Activated CD4-positive, alpha-beta T cell treated with anti-CD3 and anti-CD28 coated beads, Interleukin-2, amount 10 ng/mL, durations not matched to agents 24 days and 14 days (primary cell): ENCODE measurements at regions not wholly inside any gene's neighbourhood (a gene's known extent, or its start where the extent isn't known, plus 50 kb on each side); places are given as distances from the start of the nearest gene placed in this dataset.
"Not testable (repeated sequence)": the region's sequence is repeated elsewhere in the genome, so short reads cannot be mapped to it uniquely, and the experiment has no call there.

Experiments
- DNase-seq: peaks from one replicate; pipeline ENCODE4 v3.0.0; 2022
- H3K27ac Mint-ChIP-seq: one replicate; pipeline ENCODE4 v1.8.0; 2022; ENCODE audit warnings: mild to moderate bottlenecking, mixed read lengths
- H3K27me3 Mint-ChIP-seq: one replicate; pipeline ENCODE4 v1.8.0; 2022; ENCODE audit warnings: mixed read lengths
- H3K36me3 Mint-ChIP-seq: one replicate; pipeline ENCODE4 v1.8.0; 2022; ENCODE audit warnings: low read depth, mild to moderate bottlenecking, mixed read lengths
- H3K4me1 Mint-ChIP-seq: one replicate; pipeline ENCODE4 v1.8.0; 2021; ENCODE audit warnings: mixed read lengths
- H3K4me3 Mint-ChIP-seq: one replicate; pipeline ENCODE4 v1.8.0; 2022; ENCODE audit warnings: mild to moderate bottlenecking, moderate library complexity, mixed read lengths
- H3K9me3 Mint-ChIP-seq: one replicate; pipeline ENCODE4 v1.8.0; 2021; ENCODE audit warnings: mixed read lengths
- intact Hi-C: fragments of 100-400 bp; cut with micrococcal nuclease; formaldehyde crosslinking; loops from one replicate; pipeline ENCODE4 v1.15.1; 2023

DNA sequence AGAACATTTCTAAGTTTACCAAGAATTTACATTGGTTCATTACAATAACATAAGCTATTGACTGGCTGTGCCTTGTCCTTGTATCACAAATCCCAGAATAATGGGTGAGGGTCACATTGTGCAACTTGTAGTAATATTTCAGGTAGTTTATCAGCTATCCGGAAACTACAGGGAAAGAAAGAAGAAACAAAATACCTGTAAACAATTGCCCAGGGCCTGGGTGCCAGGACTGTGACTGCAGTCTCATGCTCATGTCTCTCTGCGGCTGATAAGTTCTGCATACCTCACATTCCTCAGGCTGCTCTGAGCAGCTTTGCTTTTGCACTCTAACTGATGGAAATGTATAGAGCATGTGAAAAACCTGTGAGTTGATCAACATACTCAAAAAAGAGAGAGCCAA is 131.8 kb upstream of the TRIM24 start:
- no peak overlapping the region for H3K4me3 Mint-ChIP-seq
- intact Hi-C loops, result no loop called here
- H3K36me3 Mint-ChIP-seq, result no peaks in the 10 kb centered on the region
- no peak for DNase-seq
- H3K27me3 Mint-ChIP-seq, result no peaks in the 10 kb centered on the region
- no peaks in the 10 kb centered on the region for H3K4me1 Mint-ChIP-seq
- no peak overlapping the region for H3K27ac Mint-ChIP-seq
- H3K9me3 Mint-ChIP-seq, result peaks cover 27% of the 10 kb centered on the region

DNA sequence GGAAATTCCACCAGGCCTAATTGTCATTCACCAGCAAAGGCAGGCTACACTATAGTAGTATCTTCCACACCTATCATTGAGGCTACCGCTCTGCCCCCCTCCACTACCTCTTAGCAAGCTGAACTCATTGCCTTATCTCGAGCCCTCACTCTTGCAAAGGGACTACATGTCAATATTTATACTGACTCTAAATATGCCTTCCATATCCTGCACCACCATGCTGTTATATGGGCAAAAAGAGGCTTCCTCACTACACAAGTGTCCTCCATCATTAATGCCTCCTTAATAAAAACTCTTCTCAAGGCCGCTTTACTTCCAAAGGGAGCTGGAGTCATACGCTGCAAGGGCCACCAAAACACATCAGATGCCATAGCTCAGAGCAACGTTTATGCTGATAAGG is 127.2 kb upstream of the TRIM24 start:
- H3K4me1 Mint-ChIP-seq, intact Hi-C loops, H3K4me3 Mint-ChIP-seq, DNase-seq, H3K27me3 Mint-ChIP-seq, H3K36me3 Mint-ChIP-seq, H3K27ac Mint-ChIP-seq: not testable (repeated sequence)
- peaks cover 29% of the 10 kb centered on the region for H3K9me3 Mint-ChIP-seq

DNA sequence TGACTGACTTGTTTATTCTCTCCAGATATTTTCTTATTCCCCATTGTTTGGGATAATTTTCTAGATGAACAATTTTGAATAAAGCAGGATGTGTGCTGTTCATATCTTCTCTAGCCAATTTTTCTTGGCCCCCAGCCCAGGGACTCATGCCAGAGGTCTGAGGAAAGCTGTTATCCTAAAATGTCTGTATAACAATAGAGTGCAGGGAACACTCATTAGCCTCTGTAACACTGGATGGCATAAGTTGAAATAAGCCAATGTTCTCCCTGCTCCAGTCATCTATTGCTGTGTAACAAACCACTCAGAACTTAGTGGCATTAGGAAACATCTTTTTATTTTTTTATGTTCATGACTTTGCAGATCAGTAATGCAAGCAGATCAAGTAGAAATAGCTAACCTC is 121.7 kb upstream of the TRIM24 start:
- Mint-ChIP-seq H3K9me3 (peaks cover 34% of the 10 kb centered on the region), H3K36me3 (no peaks in the 10 kb centered on the region), H3K4me3 (no peak overlapping the region), H3K27me3 (no peaks in the 10 kb centered on the region), H3K4me1 (no peaks in the 10 kb centered on the region), H3K27ac (no peak overlapping the region)
- intact Hi-C loops, result no loop called here
- no peak for DNase-seq

DNA sequence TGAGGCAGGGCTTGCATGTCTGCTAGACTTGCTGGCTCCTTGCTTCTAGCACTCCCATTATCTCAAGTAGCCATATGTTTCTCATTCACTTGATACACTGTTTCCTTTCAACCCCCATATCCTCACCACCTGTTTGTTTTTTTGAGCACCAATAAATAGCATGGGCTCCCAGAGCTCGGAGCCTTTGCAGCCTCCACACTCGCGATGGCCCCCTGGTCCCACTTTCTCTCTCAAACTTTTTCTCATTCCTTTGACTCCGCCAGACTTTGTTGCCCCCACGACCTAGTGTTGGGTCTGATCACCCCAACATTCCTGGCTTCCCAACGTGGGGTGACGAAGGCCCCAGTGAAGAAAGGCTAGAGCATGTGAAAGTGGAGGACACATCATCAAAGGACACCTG is 120.8 kb upstream of the TRIM24 start:
- H3K36me3 Mint-ChIP-seq, H3K4me1 Mint-ChIP-seq, H3K27me3 Mint-ChIP-seq, H3K4me3 Mint-ChIP-seq, intact Hi-C loops, DNase-seq, H3K27ac Mint-ChIP-seq: not testable (repeated sequence)
- peaks cover 31% of the 10 kb centered on the region for H3K9me3 Mint-ChIP-seq

DNA sequence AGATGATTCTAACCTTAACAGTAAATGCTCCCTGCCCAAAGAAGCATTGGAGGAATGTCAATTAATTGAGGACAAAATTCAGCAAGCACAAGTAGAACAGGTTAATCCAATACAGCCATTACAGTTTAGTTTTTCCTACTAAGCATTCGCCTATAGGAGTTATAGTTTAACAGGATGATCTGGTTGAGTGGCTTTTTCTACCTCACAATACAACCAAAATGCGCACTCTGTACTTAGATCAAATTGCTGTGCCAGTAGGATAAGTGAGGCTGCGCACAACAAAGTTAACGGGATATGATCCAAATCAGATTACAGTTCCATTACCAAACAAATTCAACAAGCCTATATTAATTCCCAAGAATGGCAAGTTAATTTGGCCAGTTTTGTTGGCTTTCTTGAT is 117.1 kb upstream of the TRIM24 start:
- Mint-ChIP-seq H3K9me3 (peaks cover 35% of the 10 kb centered on the region), H3K27ac (no peak overlapping the region), H3K27me3 (no peaks in the 10 kb centered on the region), H3K4me3 (no peak overlapping the region), H3K36me3 (no peaks in the 10 kb centered on the region), H3K4me1 (no peaks in the 10 kb centered on the region)
- DNase-seq, result no peak
- intact Hi-C loops, result no loop called here

DNA sequence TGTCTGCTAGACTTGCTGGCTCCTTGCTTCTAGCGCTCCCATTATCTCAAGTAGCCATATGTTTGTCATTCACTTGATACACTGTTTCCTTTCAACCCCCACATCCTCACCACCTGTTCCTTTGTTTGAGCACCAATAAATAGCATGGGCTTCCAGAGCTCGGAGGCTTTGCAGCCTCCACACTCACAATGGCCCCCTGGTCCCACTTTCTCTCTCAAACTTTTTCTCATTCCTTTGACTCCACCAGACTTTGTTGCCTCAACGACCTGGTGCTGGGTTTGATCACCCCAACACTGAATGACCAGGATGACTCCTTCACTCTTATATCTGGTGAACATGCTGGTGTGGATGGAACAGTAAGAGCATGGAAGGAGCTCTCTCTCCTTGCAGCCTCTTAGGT is 114.5 kb upstream of the TRIM24 start:
- H3K27ac Mint-ChIP-seq, result no peak overlapping the region
- no peaks in the 10 kb centered on the region for H3K36me3 Mint-ChIP-seq
- H3K27me3 Mint-ChIP-seq, result no peaks in the 10 kb centered on the region
- no peaks in the 10 kb centered on the region for H3K4me1 Mint-ChIP-seq
- no peak overlapping the region for H3K4me3 Mint-ChIP-seq
- intact Hi-C loops, result no loop called here
- H3K9me3 Mint-ChIP-seq, result peaks cover 24% of the 10 kb centered on the region
- DNase-seq, result no peak

DNA sequence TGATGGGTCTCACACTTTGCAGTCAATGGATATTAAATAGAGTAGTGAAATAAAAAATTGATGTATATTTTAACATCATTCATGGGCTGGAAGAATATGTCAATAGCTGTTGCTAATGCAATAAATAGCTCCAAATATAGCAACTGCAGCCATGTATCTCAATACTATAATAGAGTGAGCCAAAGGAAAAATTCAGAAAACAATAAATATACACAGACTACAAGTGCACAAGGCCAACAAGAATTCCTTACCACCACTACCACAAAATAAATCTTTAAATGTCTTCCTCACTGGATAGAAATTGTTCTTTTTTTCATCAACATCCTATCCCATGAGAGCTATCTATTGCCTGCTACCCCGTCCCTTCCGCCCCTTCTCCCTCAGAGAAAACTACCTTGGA is 113.1 kb upstream of the TRIM24 start:
- peaks cover 16% of the 10 kb centered on the region for H3K9me3 Mint-ChIP-seq
- no peaks in the 10 kb centered on the region for H3K4me1 Mint-ChIP-seq

DNA sequence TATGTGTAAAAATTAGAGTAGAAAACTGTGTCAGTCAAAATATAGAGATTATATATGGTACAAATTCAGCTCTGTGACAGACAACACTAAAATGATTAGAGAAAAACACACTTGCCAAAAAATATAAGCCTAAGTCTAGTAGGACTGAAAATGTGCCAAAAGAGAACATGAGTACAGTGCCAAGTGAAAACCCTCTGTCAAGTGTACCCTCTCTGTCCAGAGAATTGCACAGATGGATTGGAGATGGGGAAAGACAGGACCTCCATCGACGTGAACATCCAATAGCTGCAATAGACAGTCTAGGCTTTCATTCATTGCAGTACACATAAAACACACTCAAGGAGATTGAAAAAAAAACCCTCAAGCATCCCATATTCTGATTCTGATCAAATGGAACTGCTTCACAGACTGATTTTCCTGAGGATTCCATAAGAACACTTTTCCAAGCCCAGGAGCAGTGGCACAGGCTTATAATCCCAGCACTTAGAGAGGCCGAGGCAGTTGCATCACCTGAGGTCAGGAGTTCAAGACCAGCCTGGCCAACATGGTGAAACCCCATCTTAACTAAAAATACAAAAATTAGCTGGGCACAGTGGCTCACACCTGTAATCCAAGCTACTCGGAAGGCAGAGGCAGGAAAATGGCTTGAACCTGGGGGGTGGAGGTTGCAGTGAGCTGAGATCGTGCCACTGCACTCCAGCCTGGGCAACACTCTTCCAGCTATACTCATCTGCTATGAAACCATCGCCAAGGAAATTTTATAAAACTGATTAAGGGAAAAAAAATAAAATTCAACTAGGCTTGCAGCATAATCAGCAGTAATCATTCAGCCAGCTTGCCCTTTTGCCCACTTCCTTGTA is 110.0 kb upstream of the TRIM24 start:
- no peak for DNase-seq
- Mint-ChIP-seq H3K36me3 (no peaks in the 10 kb centered on the region), H3K9me3 (peaks cover 13% of the 10 kb centered on the region), H3K4me3 (no peak overlapping the region), H3K4me1 (no peaks in the 10 kb centered on the region), H3K27me3 (no peaks in the 10 kb centered on the region), H3K27ac (no peak overlapping the region)
- intact Hi-C loops, result no loop called here

More for the DNA sequence above, 113.1 kb upstream of the TRIM24 start:
- Mint-ChIP-seq H3K4me3 (no peak overlapping the region), H3K36me3 (no peaks in the 10 kb centered on the region), H3K27ac (no peak overlapping the region), H3K27me3 (no peaks in the 10 kb centered on the region)
- DNase-seq, result no peak
- intact Hi-C loops, result no loop called here

- intact Hi-C loops, result no loop called here
- Mint-ChIP-seq H3K4me1 (no peaks in the 10 kb centered on the region), H3K36me3 (no peaks in the 10 kb centered on the region), H3K9me3 (peaks cover 13% of the 10 kb centered on the region), H3K27me3 (no peaks in the 10 kb centered on the region), H3K27ac (no peak overlapping the region), H3K4me3 (no peak overlapping the region)
- DNase-seq, result no peak
Observed at GRCh38 chr7:138350701-138351357, 109.2 kb upstream of the TRIM24 start.

- H3K9me3 Mint-ChIP-seq, result peaks cover 5% of the 10 kb centered on the region
- no peaks in the 10 kb centered on the region for H3K4me1 Mint-ChIP-seq
- H3K36me3 Mint-ChIP-seq, result no peaks in the 10 kb centered on the region
- intact Hi-C loops, result no loop called here
- H3K27ac Mint-ChIP-seq, result no peak overlapping the region
- no peak overlapping the region for H3K4me3 Mint-ChIP-seq
- no peaks in the 10 kb centered on the region for H3K27me3 Mint-ChIP-seq
- no peak for DNase-seq
Observed at GRCh38 chr7:138352570-138353461, 107.2 kb upstream of the TRIM24 start.

DNA sequence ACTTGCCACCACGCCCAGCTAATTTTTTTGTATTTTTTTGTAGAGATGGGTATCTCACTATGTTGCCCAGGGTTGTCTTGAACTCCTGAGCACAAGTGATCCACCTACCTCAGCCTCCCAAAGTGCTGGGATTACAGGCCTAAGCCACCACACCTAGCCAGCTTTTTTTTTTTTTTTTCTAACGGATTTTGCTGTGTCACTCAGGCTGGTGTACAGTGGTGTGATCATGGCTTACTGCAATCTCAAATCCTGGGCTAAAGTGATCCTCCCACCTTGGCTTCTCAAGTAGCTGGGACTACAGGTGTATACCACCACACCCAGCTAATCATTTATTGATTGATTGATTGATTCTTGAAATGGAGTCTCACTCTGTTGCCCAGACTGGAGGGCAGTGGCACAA is 106.0 kb upstream of the TRIM24 start:
- H3K36me3 Mint-ChIP-seq, result no peaks in the 10 kb centered on the region

GRCh38 chr7:138355254-138355653 is 104.8 kb upstream of the TRIM24 start:
- no peak for DNase-seq
- Mint-ChIP-seq H3K27ac (no peak overlapping the region), H3K27me3 (no peaks in the 10 kb centered on the region), H3K36me3 (no peaks in the 10 kb centered on the region), H3K4me1 (no peaks in the 10 kb centered on the region), H3K9me3 (peaks cover 5% of the 10 kb centered on the region), H3K4me3 (no peak overlapping the region)
- intact Hi-C loops, result no loop called here

More for the DNA sequence above, 106.0 kb upstream of the TRIM24 start:
- H3K27ac Mint-ChIP-seq, result no peak overlapping the region
- H3K9me3 Mint-ChIP-seq, result peaks cover 5% of the 10 kb centered on the region
- intact Hi-C loops, result no loop called here
- H3K27me3 Mint-ChIP-seq, result no peaks in the 10 kb centered on the region
- H3K4me1 Mint-ChIP-seq, result no peaks in the 10 kb centered on the region
- no peak for DNase-seq
- no peak overlapping the region for H3K4me3 Mint-ChIP-seq

DNA sequence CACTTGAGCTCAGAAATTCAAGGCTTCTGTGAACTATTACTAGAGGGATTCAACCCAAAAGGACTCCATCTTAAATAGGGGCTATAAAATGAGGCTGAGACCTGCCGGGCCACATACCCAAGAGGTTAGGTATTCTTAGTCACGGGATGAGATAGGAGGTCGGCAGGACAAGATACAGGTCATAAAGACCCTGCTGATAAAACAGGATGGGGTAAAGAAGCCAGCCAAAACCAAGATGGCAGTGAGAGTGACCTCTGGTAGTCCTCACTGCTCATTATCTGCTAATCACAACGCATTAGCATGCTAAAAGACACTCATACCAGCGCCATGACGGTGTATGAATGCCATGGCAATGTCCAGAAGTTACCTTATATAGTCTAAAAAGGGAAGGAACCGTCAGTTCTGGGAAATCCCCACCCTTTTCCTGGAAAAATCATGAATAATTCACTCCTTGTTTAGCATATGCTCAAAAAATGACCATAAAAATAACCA is 101.2 kb upstream of the TRIM24 start:
- Mint-ChIP-seq H3K4me1 (no peaks in the 10 kb centered on the region), H3K36me3 (no peaks in the 10 kb centered on the region), H3K27me3 (no peaks in the 10 kb centered on the region), H3K9me3 (no peaks in the 10 kb centered on the region), H3K27ac (no peak overlapping the region), H3K4me3 (no peak overlapping the region)
- intact Hi-C loops, result no loop called here
- DNase-seq, result no peak
